GM18951 (cell line): ENCODE measurements at regions not wholly inside any gene's neighbourhood (a gene's known extent, or its start where the extent isn't known, plus 50 kb on each side); places are given as distances from the start of the nearest gene placed in this dataset.

Experiments
- POLR2A ChIP-seq: IDR thresholded peaks from 4 replicates; pipeline ENCODE4 v1.6.1; 2011; ENCODE audit warnings: mild to moderate bottlenecking; ENCODE audit not compliant: insufficient read length, insufficient read depth; ENCODE audit errors: extremely low read depth
- in situ Hi-C: fragments of 300-500 bp; cut with MboI; formaldehyde crosslinking; loops from one replicate; pipeline ENCODE4 v1.12.0; 2022; ENCODE audit warnings: low sequenced_read_pairs, mixed read lengths, inconsistent platforms; ENCODE audit not compliant: unreplicated experiment

- in situ Hi-C loops: no loop called here
- no peak for TF ChIP-seq POLR2A
These were observed 94.6 kb upstream of the SMAD1 start for GRCh38 chr4:145387079-145387478.

GRCh38 chr4:145381163-145381562 is 100.5 kb upstream of the SMAD1 start:
- in situ Hi-C loops: no loop called here
- no peak for TF ChIP-seq POLR2A

- no peak for TF ChIP-seq POLR2A
- in situ Hi-C loops: no loop called here
These were observed 101.5 kb upstream of the SMAD1 start for GRCh38 chr4:145380123-145380522.

- in situ Hi-C loops: no loop called here
These were observed 106.2 kb upstream of the SMAD1 start for GRCh38 chr4:145375416-145375815.

GRCh38 chr4:145352438-145353145 is 129.1 kb upstream of the SMAD1 start:
- in situ Hi-C loops: no loop called here
- TF ChIP-seq POLR2A: no peak

More at GRCh38 chr4:145375416-145375815, 106.2 kb upstream of the SMAD1 start:
- no peak for TF ChIP-seq POLR2A

GRCh38 chr4:145351922-145352321 is 129.7 kb upstream of the SMAD1 start:
- in situ Hi-C loops: no loop called here
- no peak for TF ChIP-seq POLR2A

- in situ Hi-C loops: no loop called here
- TF ChIP-seq POLR2A: no peak
These were observed 130.5 kb upstream of the SMAD1 start for GRCh38 chr4:145351162-145351561.

- in situ Hi-C loops: no loop called here
These were observed 133.4 kb upstream of the SMAD1 start for GRCh38 chr4:145348291-145348690.

GRCh38 chr4:145347684-145348083 is 134.0 kb upstream of the SMAD1 start:
- TF ChIP-seq POLR2A: no peak

More at GRCh38 chr4:145348291-145348690, 133.4 kb upstream of the SMAD1 start:
- TF ChIP-seq POLR2A: no peak

GRCh38 chr4:145346081-145346480 is 135.6 kb upstream of the SMAD1 start:
- no peak for TF ChIP-seq POLR2A

More at GRCh38 chr4:145347684-145348083, 134.0 kb upstream of the SMAD1 start:
- in situ Hi-C loops: no loop called here

GRCh38 chr4:145345401-145345800 is 136.3 kb upstream of the SMAD1 start:
- no peak for TF ChIP-seq POLR2A
- in situ Hi-C loops: no loop called here

More at GRCh38 chr4:145346081-145346480, 135.6 kb upstream of the SMAD1 start:
- in situ Hi-C loops: no loop called here

- in situ Hi-C loops: no loop called here
These were observed 140.3 kb upstream of the SMAD1 start for GRCh38 chr4:145341381-145341780.

GRCh38 chr4:145340071-145340675 is 141.5 kb upstream of the SMAD1 start:
- in situ Hi-C loops: no loop called here
- TF ChIP-seq POLR2A: no peak

More at GRCh38 chr4:145341381-145341780, 140.3 kb upstream of the SMAD1 start:
- TF ChIP-seq POLR2A: no peak

- in situ Hi-C loops: no loop called here
- TF ChIP-seq POLR2A: no peak
These were observed 142.5 kb upstream of the SMAD1 start for GRCh38 chr4:145339075-145339725.

GRCh38 chr4:145338568-145338967 is 143.1 kb upstream of the SMAD1 start:
- in situ Hi-C loops: no loop called here
- TF ChIP-seq POLR2A: no peak
